ENCODE measurements at regions not wholly inside any gene's neighbourhood (a gene's known extent, or its start where the extent isn't known, plus 50 kb on each side); places are given as distances from the start of the nearest gene placed in this dataset.

- 0% methylated on average over 3 of the region's 3 CpGs for WGBS (ENCODE audit: low lambda C conversion rate)
- in situ Hi-C loops (cut with HindIII; ENCODE audit: extremely low pct_ligation_motif_present, low pct_unique_long_range_greater_than_20kb): no loop called here
- TF ChIP-seq ZFP41 (CRISPR knock-in tag; IDR thresholded peaks at IDR 0.05; ENCODE audit: borderline replicate concordance) (no peak), ATF7 (IDR thresholded peaks at IDR 0.05) (no peak), ATF7 (CRISPR knock-in tag; IDR thresholded peaks at IDR 0.05) (no peak), RXRB (CRISPR knock-in tag; IDR thresholded peaks at IDR 0.05; ENCODE audit: borderline replicate concordance) (no peak), GATAD1 (CRISPR knock-in tag; IDR thresholded peaks at IDR 0.05) (no peak), HDAC1 (CRISPR knock-in tag; IDR thresholded peaks at IDR 0.05) (no peak), ZNF580 (CRISPR knock-in tag; IDR thresholded peaks at IDR 0.05; ENCODE audit: borderline replicate concordance, low read depth) (no peak), ZBTB26 (CRISPR knock-in tag; IDR thresholded peaks at IDR 0.05; ENCODE audit: borderline replicate concordance) (no peak), USF2 (IDR thresholded peaks at IDR 0.05; ENCODE audit: low read depth, low read length) (no peak), USF2 (CRISPR knock-in tag; IDR thresholded peaks at IDR 0.05; ENCODE audit: borderline replicate concordance) (no peak), PAWR (CRISPR knock-in tag; IDR thresholded peaks at IDR 0.05; ENCODE audit: borderline replicate concordance) (no peak), ZNF18 (CRISPR knock-in tag; IDR thresholded peaks at IDR 0.05; ENCODE audit: insufficient replicate concordance) (no peak), PHF5A (CRISPR knock-in tag; IDR thresholded peaks at IDR 0.05; ENCODE audit: low read depth, unreplicated experiment) (no peak), AHDC1 (CRISPR knock-in tag; IDR thresholded peaks at IDR 0.05; ENCODE audit: borderline replicate concordance) (no peak), SP5 (CRISPR knock-in tag; IDR thresholded peaks at IDR 0.05; ENCODE audit: borderline replicate concordance, low read depth) (no peak)
Observed at GRCh38 chr11:81337756-81338155, 1395.9 kb downstream of the FAM181B start.

More at GRCh38 chr11:81337756-81338155, 1395.9 kb downstream of the FAM181B start:
- H3K4me3 ChIP-seq (replicated peaks in 1 of 3; ENCODE audit: insufficient read depth in 1 of 3, low read depth in 2 of 3, low read length in 3 of 3): no peak overlapping the region
- intact Hi-C loops (cut with micrococcal nuclease; ENCODE audit: unreplicated experiment): no loop called here
- FAIRE-seq (no peak), DNase-seq (ENCODE audit: low spot score) (no peak), ATAC-seq (no peak)
- POLR2A ChIA-PET: no interaction called here
- H4K20me1 ChIP-seq (ENCODE audit: insufficient read depth, low read length): no peaks in the 10 kb centered on the region
- H3K4me2 ChIP-seq (ENCODE audit: low read depth, low read length): no peak overlapping the region
- no peak overlapping the region for H3K9ac ChIP-seq (ENCODE audit: insufficient read depth, low read depth, low read length)
- no peaks in the 10 kb centered on the region for H3K36me3 ChIP-seq (replicated peaks in 1 of 2; ENCODE audit: control insufficient read depth in 1 of 2, insufficient read depth in 2 of 2, low read length in 2 of 2)
- H3K4me1 ChIP-seq (ENCODE audit: insufficient read depth, low read length): no peaks in the 10 kb centered on the region
- no peak overlapping the region for H3K27ac ChIP-seq (ENCODE audit: extremely low read length, insufficient read depth, low read length)
- CTCF ChIA-PET (ENCODE audit: low intra/inter-chr PET ratio, low total read pairs): no interaction called here
- H3K9me3 ChIP-seq (ENCODE audit: low read length): no peaks in the 10 kb centered on the region
- BruUV-seq (replicated peaks): no TSS peak
- no peaks in the 10 kb centered on the region for H3K27me3 ChIP-seq (ENCODE audit: control insufficient read depth in 1 of 2, insufficient read depth in 2 of 2, low read length in 2 of 2)
- H2AFZ ChIP-seq (ENCODE audit: low read length): no peak overlapping the region
- H3K79me2 ChIP-seq (ENCODE audit: insufficient read depth, low read length): no peaks in the 10 kb centered on the region
